Esophagus squamous epithelium (tissue), 4 donors: ENCODE measurements at regions not wholly inside any gene's neighbourhood (a gene's known extent, or its start where the extent isn't known, plus 50 kb on each side); places are given as distances from the start of the nearest gene placed in this dataset.

Experiments used
- POLR2A ChIP-seq, 4 donors: fragments of 450-650 bp; IDR thresholded peaks; one replicate each; pipeline ENCODE4 v1.6.1; 2017; ENCODE audit warnings: antibody characterized with exemption in 4 of 4, mild to moderate bottlenecking in 4 of 4, moderate library complexity in 3 of 4
- TF ChIP-seq, protein P1 (sequence below), 6 experiments: fragments of 450-650 bp in 4 of 6; fragments of 200-600 bp in 2 of 6; sonication (generic) in 2 of 6; IDR thresholded peaks; one replicate each; pipeline ENCODE4 v1.5.1; 2016 to 2019; ENCODE audit warnings: antibody characterized with exemption in 6 of 6, mild to moderate bottlenecking in 4 of 6, moderate library complexity in 4 of 6

GRCh38 chr10:3836222-3836820 is 51.3 kb upstream of the KLF6 start:
- TF ChIP-seq POLR2A (IDR thresholded peaks at IDR 0.05), result no peak
- TF ChIP-seq, protein P1, sequence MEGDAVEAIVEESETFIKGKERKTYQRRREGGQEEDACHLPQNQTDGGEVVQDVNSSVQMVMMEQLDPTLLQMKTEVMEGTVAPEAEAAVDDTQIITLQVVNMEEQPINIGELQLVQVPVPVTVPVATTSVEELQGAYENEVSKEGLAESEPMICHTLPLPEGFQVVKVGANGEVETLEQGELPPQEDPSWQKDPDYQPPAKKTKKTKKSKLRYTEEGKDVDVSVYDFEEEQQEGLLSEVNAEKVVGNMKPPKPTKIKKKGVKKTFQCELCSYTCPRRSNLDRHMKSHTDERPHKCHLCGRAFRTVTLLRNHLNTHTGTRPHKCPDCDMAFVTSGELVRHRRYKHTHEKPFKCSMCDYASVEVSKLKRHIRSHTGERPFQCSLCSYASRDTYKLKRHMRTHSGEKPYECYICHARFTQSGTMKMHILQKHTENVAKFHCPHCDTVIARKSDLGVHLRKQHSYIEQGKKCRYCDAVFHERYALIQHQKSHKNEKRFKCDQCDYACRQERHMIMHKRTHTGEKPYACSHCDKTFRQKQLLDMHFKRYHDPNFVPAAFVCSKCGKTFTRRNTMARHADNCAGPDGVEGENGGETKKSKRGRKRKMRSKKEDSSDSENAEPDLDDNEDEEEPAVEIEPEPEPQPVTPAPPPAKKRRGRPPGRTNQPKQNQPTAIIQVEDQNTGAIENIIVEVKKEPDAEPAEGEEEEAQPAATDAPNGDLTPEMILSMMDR (IDR thresholded peaks at IDR 0.05), result no peak
